ENCODE measurements at regions not wholly inside any gene's neighbourhood (a gene's known extent, or its start where the extent isn't known, plus 50 kb on each side); places are given as distances from the start of the nearest gene placed in this dataset.

GRCh38 chr20:7773511-7773910 lies 166.7 kb downstream of the HAO1 start:
- Histone ChIP-seq H3K27me3 (no peaks in the 10 kb centered on the region), H3K9me3 (no peaks in the 10 kb centered on the region), H3K4me1 (no peaks in the 10 kb centered on the region), H3K9ac (ENCODE audit: low read depth in 2 of 2, low read length in 2 of 2) (no peak overlapping the region), H3K36me3 (no peaks in the 10 kb centered on the region), H3K4me3 (no peak overlapping the region), H3K27ac (no peak overlapping the region)
- TF ChIP-seq CTCF (IDR thresholded peaks at IDR 0.05): no peak
- intact Hi-C loops (cut with DNase I): no loop called here
- no peak for DNase-seq

- Histone ChIP-seq H3K36me3 (no peaks in the 10 kb centered on the region), H3K9me3 (no peaks in the 10 kb centered on the region), H3K27ac (no peak overlapping the region), H3K9ac (ENCODE audit: low read depth in 2 of 2, low read length in 2 of 2) (no peak overlapping the region), H3K4me1 (no peaks in the 10 kb centered on the region), H3K4me3 (no peak overlapping the region), H3K27me3 (no peaks in the 10 kb centered on the region)
- DNase-seq: no peak
- intact Hi-C loops (cut with DNase I): no loop called here
- no peak for TF ChIP-seq CTCF (IDR thresholded peaks at IDR 0.05)
Observed at GRCh38 chr20:7775072-7775471, 165.2 kb downstream of the HAO1 start.

- H3K9ac ChIP-seq (ENCODE audit: low read depth in 2 of 2, low read length in 2 of 2): no peak overlapping the region
- H3K9me3 ChIP-seq: no peaks in the 10 kb centered on the region
- H3K4me3 ChIP-seq: no peak overlapping the region
- H3K36me3 ChIP-seq: no peaks in the 10 kb centered on the region
- H3K4me1 ChIP-seq: no peaks in the 10 kb centered on the region
- no peaks in the 10 kb centered on the region for H3K27me3 ChIP-seq
- intact Hi-C loops (cut with DNase I): no loop called here
- no peak for DNase-seq
- TF ChIP-seq CTCF (IDR thresholded peaks at IDR 0.05): no peak
- no peak overlapping the region for H3K27ac ChIP-seq
Observed at GRCh38 chr20:7776148-7776547, 164.1 kb downstream of the HAO1 start.

- H3K4me3 ChIP-seq: no peak overlapping the region
- H3K36me3 ChIP-seq: no peaks in the 10 kb centered on the region
- TF ChIP-seq CTCF (IDR thresholded peaks at IDR 0.05): no peak
- no peaks in the 10 kb centered on the region for H3K4me1 ChIP-seq
- no peaks in the 10 kb centered on the region for H3K9me3 ChIP-seq
- intact Hi-C loops (cut with DNase I): no loop called here
- H3K27me3 ChIP-seq: no peaks in the 10 kb centered on the region
- no peak overlapping the region for H3K27ac ChIP-seq
- no peak for DNase-seq
- no peak overlapping the region for H3K9ac ChIP-seq (ENCODE audit: low read depth in 2 of 2, low read length in 2 of 2)
Observed at GRCh38 chr20:7790189-7790588, 150.1 kb downstream of the HAO1 start.

GRCh38 chr20:7792150-7792869 lies 147.9 kb downstream of the HAO1 start:
- H3K9me3 ChIP-seq: no peaks in the 10 kb centered on the region
- TF ChIP-seq CTCF (IDR thresholded peaks at IDR 0.05): no peak
- no peak overlapping the region for H3K4me3 ChIP-seq
- DNase-seq: no peak
- H3K27me3 ChIP-seq: no peaks in the 10 kb centered on the region
- H3K36me3 ChIP-seq: no peaks in the 10 kb centered on the region
- no peak overlapping the region for H3K27ac ChIP-seq
- intact Hi-C loops (cut with DNase I): no loop called here
- H3K4me1 ChIP-seq: no peaks in the 10 kb centered on the region
- no peak overlapping the region for H3K9ac ChIP-seq (ENCODE audit: low read depth in 2 of 2, low read length in 2 of 2)

Data from colonic mucosa (tissue), 4 donors.